Activated CD4-positive, alpha-beta T cell treated with anti-CD3 and anti-CD28 coated beads, Interleukin-10, Interleukin-2, amounts not matched to agents 100 ng/mL and 50 ng/mL, durations not matched to agents 16 hours and 8 hours (primary cell): ENCODE measurements at regions not wholly inside any gene's neighbourhood (a gene's known extent, or its start where the extent isn't known, plus 50 kb on each side); places are given as distances from the start of the nearest gene placed in this dataset.

Experiments
- DNase-seq: peaks from one replicate; pipeline ENCODE4 v3.0.0-alpha.2; 2020

GRCh38 chr20:48571949-48572847 lies 255.6 kb downstream of the PREX1 start:
- DNase-seq: no peak

- DNase-seq: no peak
Observed at GRCh38 chr20:48569679-48570078, 258.1 kb downstream of the PREX1 start.

- DNase-seq: no peak
Observed at GRCh38 chr20:48568520-48568919, 259.3 kb downstream of the PREX1 start.

GRCh38 chr20:48567145-48567544 lies 260.7 kb downstream of the PREX1 start:
- DNase-seq: no peak

- DNase-seq: no peak
Observed at GRCh38 chr20:48564982-48565539, 262.7 kb downstream of the PREX1 start.

- no peak for DNase-seq
Observed at GRCh38 chr20:48563191-48563870, 264.5 kb downstream of the PREX1 start.

GRCh38 chr20:48562586-48563116 lies 265.1 kb downstream of the PREX1 start:
- DNase-seq: no peak

GRCh38 chr20:48558906-48559305 lies 268.9 kb downstream of the PREX1 start:
- DNase-seq: no peak

GRCh38 chr20:48557380-48557779 lies 270.4 kb downstream of the PREX1 start:
- no peak for DNase-seq

GRCh38 chr20:48556956-48557355 lies 270.8 kb downstream of the PREX1 start:
- DNase-seq: no peak

- no peak for DNase-seq
Observed at GRCh38 chr20:48552550-48552949, 275.2 kb downstream of the PREX1 start.

GRCh38 chr20:48550814-48551213 lies 277.0 kb downstream of the PREX1 start:
- no peak for DNase-seq

GRCh38 chr20:48547664-48548063 lies 280.1 kb downstream of the PREX1 start:
- DNase-seq: no peak

- DNase-seq: no peak
Observed at GRCh38 chr20:48544402-48545339, 283.1 kb downstream of the PREX1 start.

GRCh38 chr20:48541581-48542071 lies 286.2 kb downstream of the PREX1 start:
- DNase-seq: no peak

- DNase-seq: no peak
Observed at GRCh38 chr20:48538856-48539255, 288.9 kb downstream of the PREX1 start.

GRCh38 chr20:48538058-48538825 lies 289.6 kb downstream of the PREX1 start:
- DNase-seq: no peak

GRCh38 chr20:48536206-48536605 lies 291.6 kb downstream of the PREX1 start:
- no peak for DNase-seq

GRCh38 chr20:48535556-48535955 lies 292.2 kb downstream of the PREX1 start:
- DNase-seq: no peak

GRCh38 chr20:48532028-48532427 lies 295.8 kb downstream of the PREX1 start:
- DNase-seq: no peak

GRCh38 chr20:48531505-48531904 lies 296.3 kb downstream of the PREX1 start:
- DNase-seq: no peak
